Inflammatory macrophage (primary cell): ENCODE measurements at regions not wholly inside any gene's neighbourhood (a gene's known extent, or its start where the extent isn't known, plus 50 kb on each side); places are given as distances from the start of the nearest gene placed in this dataset.
"Not testable (repeated sequence)": the region's sequence is repeated elsewhere in the genome, so short reads cannot be mapped to it uniquely, and the experiment has no call there.

Experiments
- DNase-seq, 2 donors: peaks; one replicate each; pipeline ENCODE4 v3.0.0-alpha.2; 2020 to 2022

GRCh38 chr6:19892260-19892659 is 55.1 kb downstream of the ID4 start:
- no peak for DNase-seq

GRCh38 chr6:19895866-19896692 is 58.9 kb downstream of the ID4 start:
- no peak for DNase-seq

GRCh38 chr6:19896693-19897010 is 59.5 kb downstream of the ID4 start:
- no peak for DNase-seq

- DNase-seq: no peak
Measured at GRCh38 chr6:19898141-19898740, 61.1 kb downstream of the ID4 start.

GRCh38 chr6:19902201-19902600 is 65.0 kb downstream of the ID4 start:
- no peak for DNase-seq

- not testable (repeated sequence) for DNase-seq
Measured at GRCh38 chr6:19904408-19904807, 67.2 kb downstream of the ID4 start.

- DNase-seq: no peak
Measured at GRCh38 chr6:19905584-19905983, 68.4 kb downstream of the ID4 start.

GRCh38 chr6:19906171-19906570 is 69.0 kb downstream of the ID4 start:
- no peak for DNase-seq

GRCh38 chr6:19911223-19911622 is 74.1 kb downstream of the ID4 start:
- DNase-seq: no peak

GRCh38 chr6:19918436-19918835 is 81.3 kb downstream of the ID4 start:
- no peak for DNase-seq

- no peak for DNase-seq
Measured at GRCh38 chr6:19921786-19922185, 84.6 kb downstream of the ID4 start.

GRCh38 chr6:19925533-19925932 is 88.4 kb downstream of the ID4 start:
- no peak for DNase-seq

GRCh38 chr6:19928461-19928860 is 91.3 kb downstream of the ID4 start:
- DNase-seq: no peak

- DNase-seq: no peak
Measured at GRCh38 chr6:19929312-19929711, 92.1 kb downstream of the ID4 start.

- DNase-seq: no peak
Measured at GRCh38 chr6:19934996-19935591, 97.9 kb downstream of the ID4 start.

GRCh38 chr6:19939321-19939720 is 102.2 kb downstream of the ID4 start:
- not testable (repeated sequence) for DNase-seq

- not testable (repeated sequence) for DNase-seq
Measured at GRCh38 chr6:19939926-19940325, 102.8 kb downstream of the ID4 start.

- DNase-seq: no peak
Measured at GRCh38 chr6:19943042-19943441, 105.9 kb downstream of the ID4 start.

- no peak for DNase-seq
Measured at GRCh38 chr6:19945843-19946358, 108.7 kb downstream of the ID4 start.

GRCh38 chr6:19949155-19949554 is 112.0 kb downstream of the ID4 start:
- no peak for DNase-seq

GRCh38 chr6:19964115-19964514 is 126.9 kb downstream of the ID4 start:
- no peak for DNase-seq

- no peak for DNase-seq
Measured at GRCh38 chr6:19968201-19968600, 131.0 kb downstream of the ID4 start.

- DNase-seq: no peak
Measured at GRCh38 chr6:19972221-19972620, 135.1 kb downstream of the ID4 start.
